ENCODE measurements at regions not wholly inside any gene's neighbourhood (a gene's known extent, or its start where the extent isn't known, plus 50 kb on each side); places are given as distances from the start of the nearest gene placed in this dataset.
"Not testable (repeated sequence)": the region's sequence is repeated elsewhere in the genome, so short reads cannot be mapped to it uniquely, and the experiment has no call there.

DNA sequence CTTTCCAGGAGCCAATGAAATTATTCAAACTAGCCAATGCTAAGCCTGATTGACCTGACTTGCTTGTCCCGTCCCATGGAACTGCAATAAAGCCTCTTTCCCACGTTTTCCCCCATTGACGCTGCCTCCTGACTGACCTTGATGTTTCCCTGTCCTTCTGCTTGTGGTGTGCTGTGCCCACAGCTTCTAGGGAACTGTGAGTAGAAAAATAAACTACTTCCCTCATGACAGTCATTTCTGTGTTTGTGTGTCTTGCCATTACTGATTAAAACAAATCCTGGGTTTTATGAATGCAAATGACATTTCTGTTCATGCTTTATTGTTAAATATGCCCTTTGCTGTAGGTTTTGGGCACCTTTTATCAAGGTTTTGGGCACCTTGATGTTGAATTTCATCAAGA lies 91.3 kb upstream of the ABI1 start:
- DNase-seq: no peak

DNA sequence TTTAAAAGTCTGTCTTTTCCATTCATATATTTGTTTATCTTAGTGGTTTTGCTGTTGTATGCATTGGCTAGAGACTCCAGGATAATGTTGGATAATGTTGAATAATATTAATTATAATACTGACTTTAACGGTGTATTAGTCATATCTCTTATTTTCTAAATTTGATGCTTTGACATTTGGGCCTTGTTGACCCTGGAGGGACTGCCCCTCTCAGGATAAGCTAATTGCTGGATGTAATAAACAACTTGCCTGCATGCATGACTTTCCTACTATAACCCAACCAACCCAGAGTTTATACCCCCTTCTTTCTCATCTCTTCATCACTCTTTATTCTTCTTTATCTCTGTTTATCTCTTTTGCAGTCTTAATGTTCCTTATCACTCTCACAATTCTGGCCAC lies 90.9 kb upstream of the ABI1 start:
- no peak for DNase-seq

DNA sequence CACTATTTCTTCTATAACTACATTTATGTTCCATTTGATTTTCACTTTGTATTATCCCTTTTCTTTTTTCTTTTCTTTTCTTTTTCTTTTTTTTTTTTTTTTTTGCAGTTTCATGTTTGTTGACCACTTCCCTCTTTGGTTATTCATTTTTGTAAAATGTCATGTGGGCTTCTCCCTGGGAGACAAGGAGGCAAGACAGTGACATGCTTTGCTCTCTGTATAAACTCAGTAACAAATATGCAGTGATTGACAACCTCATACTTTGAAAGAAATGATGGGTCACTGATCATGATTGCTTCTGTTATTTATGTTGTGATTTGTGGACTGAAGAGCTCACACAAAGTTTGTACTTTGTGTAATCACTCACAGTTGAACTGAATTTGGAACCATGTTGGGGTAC lies 90.2 kb upstream of the ABI1 start:
- DNase-seq: no peak

DNA sequence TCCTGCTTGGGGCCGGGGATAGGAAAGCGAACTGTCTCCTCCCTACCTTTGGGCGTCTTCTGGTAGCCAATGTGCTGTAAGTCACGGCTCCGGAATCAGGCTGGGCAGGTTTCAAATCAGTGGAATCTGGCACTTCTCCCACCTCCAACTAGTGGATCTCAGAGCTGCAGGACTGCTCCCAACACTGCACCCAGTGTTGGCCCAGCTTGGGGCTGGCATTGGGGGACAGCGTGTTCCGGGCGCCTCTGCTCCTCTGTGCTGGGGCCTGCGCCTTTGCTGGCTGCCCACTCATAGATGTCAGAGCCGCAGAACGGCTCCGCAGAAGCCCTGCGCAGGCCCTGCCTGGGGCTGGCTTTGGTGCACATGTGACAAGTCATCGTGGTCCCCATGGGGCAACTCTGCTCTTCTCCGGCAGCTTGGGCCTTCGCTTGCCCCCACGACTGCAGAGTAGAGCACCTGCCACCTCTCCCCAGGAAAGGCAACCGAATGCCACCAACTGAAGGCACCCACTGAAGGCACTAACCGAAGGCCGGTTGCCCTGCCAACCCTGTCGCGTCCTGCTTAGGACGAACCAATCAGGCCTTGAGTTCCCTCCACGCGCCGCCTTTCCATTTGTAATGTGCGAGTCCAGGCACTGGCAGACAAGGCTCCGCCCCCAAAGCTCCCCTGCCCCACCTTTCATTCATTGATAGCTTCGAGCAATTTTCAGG lies 85.5 kb upstream of the ABI1 start:
- DNase-seq: peak in 19 of 51 donors; percentile 2 to 50 (median 20)

GRCh38 chr10:26944261-26944882 lies 83.6 kb upstream of the ABI1 start:
- no peak for DNase-seq

- no peak for DNase-seq
Measured at GRCh38 chr10:26939962-26940354, 79.2 kb upstream of the ABI1 start.

DNA sequence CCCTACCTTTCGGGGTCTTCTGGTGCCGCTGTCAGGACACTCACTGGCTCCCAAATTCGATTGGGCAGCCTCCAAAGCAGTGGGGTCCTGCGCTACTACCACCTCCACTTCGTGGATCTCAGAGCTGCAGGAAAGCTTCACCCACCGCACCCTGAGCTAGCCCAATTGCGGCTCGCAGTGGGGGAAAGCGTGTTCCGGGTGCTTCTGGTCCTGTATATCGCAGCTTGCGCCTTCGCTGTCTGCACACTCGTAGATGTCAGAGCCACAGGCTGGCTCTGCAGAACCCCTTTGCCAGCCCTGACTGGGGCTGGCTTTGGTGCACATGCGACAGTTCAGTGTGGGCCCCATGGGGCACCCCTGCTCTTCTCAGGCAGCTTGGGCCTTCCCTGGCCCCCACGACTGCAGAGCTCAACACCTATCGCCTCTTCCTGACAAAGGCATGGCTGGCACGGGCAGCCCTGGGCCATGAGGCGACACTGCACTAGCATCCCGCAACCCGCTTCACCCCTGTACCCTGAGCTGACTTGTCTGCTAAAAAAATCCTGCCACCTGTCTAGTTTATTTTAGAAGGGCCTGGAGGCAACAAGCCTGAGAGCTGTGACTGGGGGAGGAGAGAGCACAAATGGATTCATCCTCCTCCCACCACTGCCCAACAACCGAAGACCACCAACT lies 78.7 kb upstream of the ABI1 start:
- no peak for DNase-seq

GRCh38 chr10:26938578-26938977 lies 77.8 kb upstream of the ABI1 start:
- DNase-seq: no peak

- peak in 1 of 51 donors; percentile 21 for DNase-seq
Measured at GRCh38 chr10:26937371-26937770, 76.6 kb upstream of the ABI1 start.

DNA sequence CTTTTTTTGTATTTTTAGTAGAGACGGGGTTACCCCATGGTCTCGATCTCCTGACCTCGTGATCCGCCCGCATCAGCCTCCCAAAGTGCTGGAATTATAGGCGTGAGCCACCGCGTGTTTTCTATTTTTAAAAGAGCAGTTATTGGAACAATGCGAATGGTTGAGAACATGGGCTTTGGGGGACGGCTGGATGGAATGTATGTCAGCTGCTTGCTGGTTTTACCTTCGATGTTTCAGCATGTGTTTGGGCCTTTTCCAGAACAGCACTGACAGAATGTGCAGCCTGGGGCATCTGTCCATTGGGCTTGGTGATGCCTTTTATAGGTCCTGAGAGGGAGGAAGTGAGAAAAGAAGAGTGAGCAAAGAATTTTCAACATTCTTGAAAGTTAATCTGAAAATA lies 73.4 kb upstream of the ABI1 start:
- not testable (repeated sequence) for DNase-seq

GRCh38 chr10:26932576-26932975 lies 71.8 kb upstream of the ABI1 start:
- no peak for DNase-seq

- DNase-seq: no peak
Measured at GRCh38 chr10:26931223-26931622, 70.5 kb upstream of the ABI1 start.

GRCh38 chr10:26922824-26923223 lies 62.1 kb upstream of the ABI1 start:
- not testable (repeated sequence) for DNase-seq

GRCh38 chr10:26919156-26919860 lies 58.5 kb upstream of the ABI1 start:
- not testable (repeated sequence) for DNase-seq

DNA sequence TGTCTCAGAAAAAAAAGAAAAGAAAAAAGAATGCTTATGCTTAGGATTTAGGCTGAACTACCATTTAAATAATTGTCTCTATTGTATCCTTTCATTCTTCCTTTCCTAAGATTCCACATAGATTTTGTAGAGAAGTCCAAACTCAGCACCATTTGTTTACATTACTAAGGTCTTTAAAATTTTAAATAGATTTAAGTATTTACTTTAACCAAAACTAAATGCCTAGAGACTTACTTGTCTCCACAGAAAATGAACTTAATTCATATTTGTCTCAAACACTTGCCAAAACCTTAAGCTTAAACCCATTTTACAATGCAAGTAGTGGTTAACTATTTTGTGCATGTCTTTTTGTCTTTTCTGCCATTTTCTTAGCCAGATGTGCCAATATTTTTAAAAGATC lies 54.1 kb upstream of the ABI1 start:
- DNase-seq: no peak

DNA sequence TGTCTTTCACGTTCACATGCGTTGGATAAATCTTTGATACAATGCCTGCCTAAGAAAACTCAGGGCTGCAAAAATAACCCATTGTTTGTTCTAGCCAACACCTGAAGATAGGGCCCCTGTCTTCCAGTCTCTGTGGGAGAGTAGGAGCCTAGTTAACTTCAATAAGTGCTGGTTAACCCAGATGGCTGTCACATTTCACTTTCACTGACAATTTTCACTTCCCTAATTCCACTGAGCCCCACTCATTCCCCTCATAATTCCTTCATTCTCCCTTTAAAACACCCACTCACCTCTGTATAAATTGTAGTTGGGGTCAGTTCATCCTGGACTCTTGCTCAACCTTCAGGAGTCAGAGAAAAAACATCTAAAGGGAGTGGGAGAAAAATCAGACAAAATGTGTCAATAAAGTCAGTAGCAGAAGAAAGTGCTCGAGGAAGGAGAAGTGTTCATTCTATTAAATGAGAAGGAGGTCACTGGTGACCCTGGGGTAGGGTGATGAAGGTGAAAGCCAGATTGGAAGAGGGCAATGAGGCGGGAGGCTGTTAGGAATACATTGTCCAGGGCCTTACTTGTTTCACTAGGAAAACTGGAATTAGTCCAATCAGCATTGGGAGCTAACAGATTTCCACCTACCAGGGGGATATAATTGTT lies 51.2 kb upstream of the ABI1 start:
- DNase-seq: no peak

Data from hypothalamus (tissue), 51 donors.